ENCODE measurements at regions not wholly inside any gene's neighbourhood (a gene's known extent, or its start where the extent isn't known, plus 50 kb on each side); places are given as distances from the start of the nearest gene placed in this dataset.

DNA sequence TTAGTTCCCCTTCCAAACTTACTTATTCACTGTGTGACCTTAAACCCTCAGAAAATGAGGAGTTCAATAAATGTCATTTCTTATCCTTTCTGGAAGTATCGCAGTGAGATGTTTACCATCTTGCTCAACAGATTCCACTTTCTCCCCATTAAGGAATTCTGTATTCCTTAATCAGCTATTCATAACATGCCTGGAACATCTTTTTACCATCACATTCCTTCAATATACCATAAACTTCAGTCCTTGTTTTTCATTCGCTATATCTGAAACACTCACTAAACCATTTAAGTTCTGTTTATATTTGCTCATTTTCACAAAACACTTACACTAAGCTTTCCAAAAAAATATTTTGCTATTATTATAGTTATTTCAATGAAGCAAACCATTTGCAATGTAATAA is 1158.6 kb downstream of the CDH12 start:
- no peak overlapping the region for H3K4me3 ChIP-seq
- TF ChIP-seq CTCF (IDR thresholded peaks at IDR 0.05) (no peak), EP300 (IDR thresholded peaks at IDR 0.05) (no peak), POLR2A (IDR thresholded peaks at IDR 0.05) (no peak), POLR2AphosphoS5 (IDR thresholded peaks at IDR 0.05) (no peak)
- H3K36me3 ChIP-seq, result no peaks in the 10 kb centered on the region
- no peaks in the 10 kb centered on the region for H3K27me3 ChIP-seq
- H3K4me1 ChIP-seq, result no peaks in the 10 kb centered on the region
- no peak overlapping the region for H3K27ac ChIP-seq
- intact Hi-C loops (cut with DNase I), result no loop called here
- DNase-seq, result no peak
- H3K9me3 ChIP-seq, result no peaks in the 10 kb centered on the region
- 71 to 76% methylated on average over 2 of the region's 2 CpGs for WGBS, 2 donors

GRCh38 chr5:21693591-21693990 is 1159.6 kb downstream of the CDH12 start:
- H3K4me1 ChIP-seq, result no peaks in the 10 kb centered on the region
- no peaks in the 10 kb centered on the region for H3K36me3 ChIP-seq
- H3K9me3 ChIP-seq, result no peaks in the 10 kb centered on the region
- H3K4me3 ChIP-seq, result no peak overlapping the region
- TF ChIP-seq POLR2A (IDR thresholded peaks at IDR 0.05), result no peak
- no peak for TF ChIP-seq POLR2AphosphoS5 (IDR thresholded peaks at IDR 0.05)
- TF ChIP-seq CTCF (IDR thresholded peaks at IDR 0.05), result no peak
- no peak for TF ChIP-seq EP300 (IDR thresholded peaks at IDR 0.05)
- no peak overlapping the region for H3K27ac ChIP-seq
- H3K27me3 ChIP-seq, result no peaks in the 10 kb centered on the region
- intact Hi-C loops (cut with DNase I), result no loop called here
- DNase-seq, result no peak

DNA sequence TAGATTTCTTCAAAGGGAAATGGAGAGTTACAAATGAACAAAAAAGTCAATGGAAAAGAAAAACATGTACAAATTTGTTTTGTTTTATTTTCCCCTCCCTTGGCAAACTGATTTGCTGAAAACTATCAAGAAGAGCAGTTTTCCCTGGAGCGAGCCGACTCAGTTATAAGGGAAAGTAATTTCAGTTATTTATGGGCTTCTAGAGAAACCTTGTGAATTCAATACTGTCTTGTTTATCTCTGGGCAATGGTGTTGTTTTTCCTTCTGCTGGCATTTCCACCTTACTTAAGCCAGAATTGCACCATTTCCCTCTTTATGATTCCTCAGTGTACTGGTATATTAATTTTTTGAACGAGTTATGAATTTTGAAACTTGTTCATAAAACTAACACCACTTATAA is 1163.6 kb downstream of the CDH12 start:
- intact Hi-C loops (cut with DNase I), result no loop called here
- WGBS, 2 donors, result 47 to 61% methylated on average over 3 of the region's 3 CpGs

DNA sequence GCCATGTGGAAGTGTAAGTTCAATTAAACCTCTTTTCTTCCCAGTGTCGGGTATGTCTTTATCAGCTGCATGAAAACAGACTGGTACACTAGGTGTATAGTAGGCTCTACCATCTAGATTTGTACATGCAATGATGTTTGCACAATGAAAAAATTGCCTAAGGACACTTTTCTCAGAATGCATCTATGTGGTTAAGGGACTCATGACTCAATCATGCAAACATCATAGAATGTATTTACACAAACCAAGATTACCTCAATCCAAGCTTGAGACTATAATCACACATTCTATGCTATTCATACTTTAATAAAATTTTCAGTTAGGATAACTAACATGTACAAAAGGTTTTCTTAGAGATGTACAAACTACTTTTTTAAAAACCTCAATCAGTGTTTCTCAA is 1164.5 kb downstream of the CDH12 start:
- TF ChIP-seq POLR2A (IDR thresholded peaks at IDR 0.05) (no peak), CTCF (IDR thresholded peaks at IDR 0.05) (no peak), POLR2AphosphoS5 (IDR thresholded peaks at IDR 0.05) (no peak), EP300 (IDR thresholded peaks at IDR 0.05) (no peak)
- no peak for DNase-seq
- H3K4me3 ChIP-seq, result no peak overlapping the region
- no peaks in the 10 kb centered on the region for H3K4me1 ChIP-seq
- H3K36me3 ChIP-seq, result no peaks in the 10 kb centered on the region
- H3K27me3 ChIP-seq, result no peaks in the 10 kb centered on the region
- intact Hi-C loops (cut with DNase I), result no loop called here
- no peaks in the 10 kb centered on the region for H3K9me3 ChIP-seq
- H3K27ac ChIP-seq, result no peak overlapping the region
- WGBS, 2 donors, result 60 to 87% methylated on average over 1 of the region's 1 CpG

More for the DNA sequence above, 1163.6 kb downstream of the CDH12 start:
- Histone ChIP-seq H3K27me3 (no peaks in the 10 kb centered on the region), H3K4me3 (no peak overlapping the region), H3K9me3 (no peaks in the 10 kb centered on the region), H3K4me1 (no peaks in the 10 kb centered on the region), H3K27ac (no peak overlapping the region), H3K36me3 (no peaks in the 10 kb centered on the region)
- TF ChIP-seq EP300 (IDR thresholded peaks at IDR 0.05) (no peak), POLR2A (IDR thresholded peaks at IDR 0.05) (no peak), POLR2AphosphoS5 (IDR thresholded peaks at IDR 0.05) (no peak), CTCF (IDR thresholded peaks at IDR 0.05) (no peak)
- no peak for DNase-seq

DNA sequence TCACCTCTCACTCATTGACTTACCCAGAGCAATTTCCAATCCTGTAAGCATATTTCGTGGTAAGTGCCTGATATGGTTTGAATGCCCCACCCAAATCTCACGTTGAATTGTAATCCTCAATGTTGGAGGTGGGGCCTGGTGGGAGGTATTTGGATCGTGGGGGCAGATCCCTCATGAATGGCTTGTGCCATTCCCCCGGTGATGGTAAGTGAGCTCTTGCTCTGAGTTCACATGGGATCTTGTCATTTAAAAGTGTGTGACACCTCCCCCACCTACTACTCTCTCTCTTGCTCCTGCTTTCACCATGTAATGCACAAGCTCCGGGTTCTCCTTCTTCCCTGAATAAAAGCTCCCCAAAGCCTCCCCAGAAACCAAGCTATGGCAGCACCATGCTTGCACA is 1165.5 kb downstream of the CDH12 start:
- 59 to 85% methylated on average over 5 of the region's 5 CpGs for WGBS, 2 donors
- no peaks in the 10 kb centered on the region for H3K9me3 ChIP-seq
- no peaks in the 10 kb centered on the region for H3K36me3 ChIP-seq
- H3K27ac ChIP-seq, result no peak overlapping the region
- no peak overlapping the region for H3K4me3 ChIP-seq
- TF ChIP-seq EP300 (IDR thresholded peaks at IDR 0.05) (no peak), POLR2AphosphoS5 (IDR thresholded peaks at IDR 0.05) (no peak), CTCF (IDR thresholded peaks at IDR 0.05) (no peak), POLR2A (IDR thresholded peaks at IDR 0.05) (no peak)
- intact Hi-C loops (cut with DNase I), result no loop called here
- no peak for DNase-seq
- no peaks in the 10 kb centered on the region for H3K4me1 ChIP-seq
- H3K27me3 ChIP-seq, result no peaks in the 10 kb centered on the region
